BLaER1 treated with 17β-estradiol and CSF1 and Interleukin-3, amounts not matched to agents 10 nM and 100 nM (cell line): ENCODE measurements at regions not wholly inside any gene's neighbourhood (a gene's known extent, or its start where the extent isn't known, plus 50 kb on each side); places are given as distances from the start of the nearest gene placed in this dataset.

Experiments used
- H3K27ac ChIP-seq, 11 experiments: shearing (Covaris generic); formaldehyde crosslinking; 2 replicates each; pipeline ENCODE4 v1.8.1; 2022
- H3K27me3 ChIP-seq, 11 experiments: shearing (Covaris generic); formaldehyde crosslinking; 2 replicates each; pipeline ENCODE4 v1.8.1; 2022
- H3K36me3 ChIP-seq, 11 experiments: shearing (Covaris generic); formaldehyde crosslinking; 2 replicates each; pipeline ENCODE4 v1.8.1; 2022
- H3K4me1 ChIP-seq, 10 experiments: shearing (Covaris generic); formaldehyde crosslinking; 2 replicates each; pipeline ENCODE4 v1.8.1; 2022
- H3K4me2 ChIP-seq, 11 experiments: shearing (Covaris generic); formaldehyde crosslinking; 2 replicates each; pipeline ENCODE4 v1.8.1; 2022
- H3K4me3 ChIP-seq, 10 experiments: shearing (Covaris generic); formaldehyde crosslinking; 2 replicates each; pipeline ENCODE4 v1.8.1; 2022
- H3K9ac ChIP-seq, 11 experiments: shearing (Covaris generic); formaldehyde crosslinking; 2 replicates each; pipeline ENCODE4 v1.8.1; 2022
- H3K9me3 ChIP-seq, 11 experiments: shearing (Covaris generic); formaldehyde crosslinking; replicated peaks in 1 of 11; 2 replicates each; pipeline ENCODE4 v1.8.1; 2022
- H4K20me1 ChIP-seq, 11 experiments: shearing (Covaris generic); formaldehyde crosslinking; 2 replicates each; pipeline ENCODE4 v1.8.1; 2022
- Cebpa-rat ChIP-seq, 11 experiments: shearing (Covaris generic); IDR thresholded peaks; 2 replicates each; pipeline ENCODE4 v1.8.1; 2022

DNA sequence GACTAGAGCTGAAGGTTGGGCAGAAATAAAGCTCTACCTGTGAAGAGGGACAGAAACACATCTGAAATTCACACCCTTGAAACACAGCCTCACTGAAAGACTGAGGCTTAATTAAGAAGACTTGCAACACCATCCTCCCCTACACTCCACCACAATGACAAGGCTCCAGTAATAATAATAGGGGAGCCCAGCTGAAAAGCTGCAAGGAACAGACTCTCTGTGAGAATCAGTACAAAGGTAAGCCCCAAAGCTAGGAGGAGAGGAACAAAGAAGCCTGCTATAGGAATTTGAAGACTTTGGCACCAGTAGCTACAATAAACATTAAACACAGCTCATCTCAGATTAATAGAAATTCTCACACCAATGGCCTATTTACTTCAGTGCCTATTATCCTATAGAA is 176.9 kb downstream of the FAT3 start:
- H3K36me3 ChIP-seq: no peaks in the 10 kb centered on the region
- no peaks in the 10 kb centered on the region for H3K9me3 ChIP-seq
- no peak overlapping the region for H3K4me2 ChIP-seq
- no peak overlapping the region for H3K4me3 ChIP-seq
- H3K27me3 ChIP-seq: no peaks in the 10 kb centered on the region
- TF ChIP-seq Cebpa-rat (IDR thresholded peaks at IDR 0.05): no peak
- no peak overlapping the region for H3K9ac ChIP-seq
- no peaks in the 10 kb centered on the region for H4K20me1 ChIP-seq
- H3K4me1 ChIP-seq: no peaks in the 10 kb centered on the region
- no peak overlapping the region for H3K27ac ChIP-seq

DNA sequence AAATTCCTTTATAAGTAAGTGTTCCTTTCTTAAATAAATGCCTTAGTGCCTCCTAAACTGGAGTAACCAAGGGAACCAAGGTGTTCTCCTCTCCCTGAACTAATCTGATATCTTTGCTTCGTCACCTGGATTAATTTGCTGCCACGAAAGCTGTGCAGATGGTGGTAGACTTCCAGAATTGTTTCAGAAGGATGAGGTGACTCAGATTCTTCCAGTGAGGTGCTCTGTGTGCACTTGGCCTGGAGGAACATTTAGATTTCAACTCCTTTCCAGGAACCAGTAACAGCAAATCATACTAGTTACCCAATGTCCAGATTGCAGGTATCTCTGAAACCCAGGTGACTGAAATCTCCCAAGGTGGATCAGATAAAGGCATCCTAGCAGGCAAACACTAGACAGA is 181.9 kb downstream of the FAT3 start:
- H3K9ac ChIP-seq: no peak overlapping the region
- H3K9me3 ChIP-seq: no peaks in the 10 kb centered on the region
- no peak overlapping the region for H3K4me2 ChIP-seq
- H3K27ac ChIP-seq: no peak overlapping the region
- no peaks in the 10 kb centered on the region for H3K27me3 ChIP-seq
- H3K36me3 ChIP-seq: no peaks in the 10 kb centered on the region
- H4K20me1 ChIP-seq: no peaks in the 10 kb centered on the region
- H3K4me3 ChIP-seq: no peak overlapping the region
- no peaks in the 10 kb centered on the region for H3K4me1 ChIP-seq
- no peak for TF ChIP-seq Cebpa-rat (IDR thresholded peaks at IDR 0.05)

DNA sequence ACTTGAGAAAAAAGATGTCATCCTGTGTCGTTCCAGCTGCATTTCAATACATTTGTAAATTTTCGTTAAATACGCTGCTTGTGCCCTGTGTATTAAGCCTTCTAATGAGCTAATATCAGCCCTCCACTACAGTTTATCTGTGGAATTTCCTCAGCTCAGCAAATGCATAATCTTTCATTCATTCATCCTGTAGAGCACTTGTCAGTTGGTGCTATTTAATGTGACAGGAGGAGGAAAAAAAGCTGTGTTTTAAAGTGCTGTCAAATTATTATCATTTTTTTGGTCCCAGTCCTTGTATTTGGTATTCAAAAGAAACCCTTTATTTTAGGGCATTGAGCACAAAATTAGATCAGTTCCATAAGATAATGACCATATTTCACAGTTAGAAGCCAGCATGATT is 184.7 kb downstream of the FAT3 start:
- Histone ChIP-seq H3K9me3 (no peaks in the 10 kb centered on the region), H3K27ac (no peak overlapping the region), H3K4me1 (no peaks in the 10 kb centered on the region), H3K36me3 (no peaks in the 10 kb centered on the region), H3K4me2 (no peak overlapping the region), H3K9ac (no peak overlapping the region), H3K27me3 (no peaks in the 10 kb centered on the region), H4K20me1 (no peaks in the 10 kb centered on the region), H3K4me3 (no peak overlapping the region)
- TF ChIP-seq Cebpa-rat (IDR thresholded peaks at IDR 0.05): no peak

DNA sequence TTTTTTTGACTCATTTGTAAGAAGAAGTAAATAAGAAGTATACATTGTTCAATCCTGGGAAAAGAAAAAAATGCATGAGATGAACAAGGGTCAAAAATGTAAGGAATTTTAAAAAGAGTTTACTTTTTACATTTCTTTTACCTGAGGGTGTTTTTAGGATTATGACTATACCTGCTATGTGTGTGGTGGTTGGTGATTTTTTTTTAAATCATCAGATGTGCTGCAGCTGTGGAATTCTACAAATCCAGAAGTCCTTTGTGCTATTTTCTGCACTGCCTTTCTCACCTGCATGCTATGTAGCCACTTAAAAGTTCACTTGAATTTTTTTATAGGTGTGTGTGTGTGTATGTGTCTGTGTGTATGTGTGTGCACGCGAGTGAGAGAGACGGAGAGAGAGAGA is 185.3 kb downstream of the FAT3 start:
- Histone ChIP-seq H3K4me1 (no peaks in the 10 kb centered on the region), H3K36me3 (no peaks in the 10 kb centered on the region), H3K27ac (no peak overlapping the region), H4K20me1 (no peaks in the 10 kb centered on the region), H3K4me3 (no peak overlapping the region), H3K9ac (no peak overlapping the region), H3K4me2 (no peak overlapping the region), H3K27me3 (no peaks in the 10 kb centered on the region), H3K9me3 (no peaks in the 10 kb centered on the region)
- no peak for TF ChIP-seq Cebpa-rat (IDR thresholded peaks at IDR 0.05)

DNA sequence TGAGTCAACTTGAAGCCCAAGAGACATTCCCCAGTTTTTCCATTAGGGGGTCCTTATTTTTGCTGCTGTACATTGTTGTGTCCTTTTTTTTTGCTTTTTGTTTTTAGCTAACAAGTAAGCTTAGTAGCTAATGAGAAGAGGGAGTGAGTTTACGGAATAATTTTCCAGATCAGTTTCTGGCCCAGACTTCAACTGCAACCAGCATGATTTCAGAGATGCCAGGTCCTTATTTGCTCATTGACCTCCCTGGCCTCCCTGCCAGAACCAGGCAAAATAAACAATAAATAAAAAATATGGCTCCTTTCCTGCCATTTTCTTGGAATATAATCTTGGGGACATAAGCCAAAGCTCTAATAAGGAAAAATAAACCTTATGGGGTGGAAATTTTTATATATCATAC is 185.9 kb downstream of the FAT3 start:
- H3K9me3 ChIP-seq: no peaks in the 10 kb centered on the region
- TF ChIP-seq Cebpa-rat (IDR thresholded peaks at IDR 0.05): no peak
- no peaks in the 10 kb centered on the region for H3K27me3 ChIP-seq
- H3K36me3 ChIP-seq: no peaks in the 10 kb centered on the region
- no peak overlapping the region for H3K27ac ChIP-seq
- no peak overlapping the region for H3K4me3 ChIP-seq
- H3K4me1 ChIP-seq: no peaks in the 10 kb centered on the region
- no peak overlapping the region for H3K9ac ChIP-seq
- H3K4me2 ChIP-seq: no peak overlapping the region
- no peaks in the 10 kb centered on the region for H4K20me1 ChIP-seq

DNA sequence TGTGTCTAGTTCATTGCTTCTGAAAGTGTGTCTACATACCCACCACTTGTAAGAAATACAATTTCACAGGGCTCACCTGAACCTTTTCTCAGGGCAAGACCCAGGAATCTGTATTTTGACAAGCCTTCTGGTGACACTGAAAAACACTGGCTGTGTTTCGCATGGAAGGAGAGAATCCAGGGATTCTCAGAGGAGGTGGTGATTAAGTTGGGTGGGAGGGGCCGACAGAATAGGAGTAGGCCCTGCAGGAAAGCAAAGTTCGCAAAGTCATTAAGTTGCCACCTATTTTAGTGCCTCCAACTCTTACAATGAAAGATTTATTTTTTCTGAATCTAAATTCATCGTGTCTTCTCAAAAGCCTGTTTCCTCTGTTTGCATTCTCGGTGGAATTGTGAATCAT is 186.8 kb downstream of the FAT3 start:
- Histone ChIP-seq H3K4me3 (no peak overlapping the region), H3K27me3 (no peaks in the 10 kb centered on the region), H3K36me3 (no peaks in the 10 kb centered on the region), H3K9me3 (no peaks in the 10 kb centered on the region), H3K27ac (no peak overlapping the region), H3K4me1 (no peaks in the 10 kb centered on the region), H3K4me2 (no peak overlapping the region), H4K20me1 (no peaks in the 10 kb centered on the region), H3K9ac (no peak overlapping the region)
- no peak for TF ChIP-seq Cebpa-rat (IDR thresholded peaks at IDR 0.05)

DNA sequence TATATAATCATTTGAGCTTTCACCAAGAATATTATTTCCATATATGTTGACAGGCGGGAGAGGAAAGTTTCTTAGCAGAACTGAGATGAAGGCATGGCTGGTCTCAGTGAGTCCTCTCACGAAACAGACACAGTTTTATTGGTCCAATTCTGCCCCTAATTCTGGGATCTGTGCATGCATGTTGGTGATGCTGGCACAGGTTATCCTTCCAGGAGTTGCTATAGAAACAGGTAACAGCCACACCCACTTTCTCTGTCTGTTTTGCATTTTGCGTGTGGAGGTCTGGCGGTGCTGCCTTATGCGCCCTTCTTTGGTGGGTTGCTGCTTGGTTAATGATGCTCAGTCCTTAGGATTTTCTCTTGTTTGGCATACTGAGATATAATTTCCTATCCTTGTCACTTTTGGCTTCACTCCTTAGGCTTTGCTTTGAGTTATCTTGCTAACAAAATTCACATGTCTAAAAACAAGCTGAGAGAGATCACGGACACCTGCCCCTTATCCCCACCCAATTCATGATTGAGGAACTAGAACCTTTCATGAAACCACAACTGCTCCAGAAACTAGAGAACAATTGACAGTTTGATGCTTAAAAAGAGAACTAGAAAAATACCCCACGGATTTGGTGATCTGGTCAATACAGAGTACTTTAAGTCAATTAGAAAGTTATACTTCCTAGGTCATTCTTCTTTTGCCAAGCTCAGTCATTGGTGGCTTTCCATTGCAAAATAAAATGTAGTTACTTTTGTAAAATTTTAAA is 189.3 kb downstream of the FAT3 start:
- H3K27me3 ChIP-seq: no peaks in the 10 kb centered on the region
- no peaks in the 10 kb centered on the region for H3K36me3 ChIP-seq
- no peak overlapping the region for H3K4me3 ChIP-seq
- H4K20me1 ChIP-seq: no peaks in the 10 kb centered on the region
- no peaks in the 10 kb centered on the region for H3K9me3 ChIP-seq
- no peak for TF ChIP-seq Cebpa-rat (IDR thresholded peaks at IDR 0.05)
- no peak overlapping the region for H3K9ac ChIP-seq
- H3K4me1 ChIP-seq: no peaks in the 10 kb centered on the region
- no peak overlapping the region for H3K27ac ChIP-seq
- H3K4me2 ChIP-seq: no peak overlapping the region

DNA sequence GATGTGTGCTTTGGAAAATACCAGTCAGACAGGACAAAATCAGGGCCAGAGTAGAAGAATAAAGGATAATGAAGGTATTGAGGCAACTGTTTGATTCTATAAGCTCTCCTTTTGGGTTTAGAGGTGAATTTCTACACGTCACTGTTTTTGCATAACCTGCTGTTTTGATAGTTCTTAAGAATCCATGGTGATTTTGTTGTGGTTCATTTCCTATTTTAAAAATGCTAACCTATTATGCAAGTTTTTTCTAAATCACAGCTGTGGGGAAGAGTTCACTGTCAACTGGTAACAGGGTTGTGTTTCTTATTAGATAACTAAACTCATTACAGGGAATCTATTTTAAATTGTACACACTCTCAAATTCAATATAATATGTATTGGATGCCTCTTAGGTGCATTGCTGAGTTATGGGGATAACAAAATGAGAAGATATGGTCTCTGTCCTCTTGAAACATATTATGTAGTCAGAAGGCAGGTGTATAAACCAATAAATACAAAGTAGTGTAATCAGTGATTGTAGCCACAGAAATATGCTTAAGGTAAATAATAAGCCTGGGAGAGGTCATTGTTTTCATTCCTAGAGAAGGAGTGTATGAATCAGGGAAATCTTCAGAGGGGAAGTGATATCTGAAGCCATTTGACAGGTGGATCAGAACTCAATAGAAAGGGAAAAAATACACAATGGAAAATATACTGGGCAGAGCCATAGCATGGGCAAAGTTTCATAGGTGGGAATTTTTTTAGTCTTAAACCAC is 192.5 kb downstream of the FAT3 start:
- H3K9me3 ChIP-seq: no peaks in the 10 kb centered on the region
- H3K36me3 ChIP-seq: no peaks in the 10 kb centered on the region
- TF ChIP-seq Cebpa-rat (IDR thresholded peaks at IDR 0.05): no peak
- H4K20me1 ChIP-seq: no peaks in the 10 kb centered on the region
- H3K4me1 ChIP-seq: no peaks in the 10 kb centered on the region
- no peak overlapping the region for H3K4me2 ChIP-seq
- H3K27ac ChIP-seq: no peak overlapping the region
- no peak overlapping the region for H3K4me3 ChIP-seq
- H3K27me3 ChIP-seq: no peaks in the 10 kb centered on the region
- H3K9ac ChIP-seq: no peak overlapping the region

DNA sequence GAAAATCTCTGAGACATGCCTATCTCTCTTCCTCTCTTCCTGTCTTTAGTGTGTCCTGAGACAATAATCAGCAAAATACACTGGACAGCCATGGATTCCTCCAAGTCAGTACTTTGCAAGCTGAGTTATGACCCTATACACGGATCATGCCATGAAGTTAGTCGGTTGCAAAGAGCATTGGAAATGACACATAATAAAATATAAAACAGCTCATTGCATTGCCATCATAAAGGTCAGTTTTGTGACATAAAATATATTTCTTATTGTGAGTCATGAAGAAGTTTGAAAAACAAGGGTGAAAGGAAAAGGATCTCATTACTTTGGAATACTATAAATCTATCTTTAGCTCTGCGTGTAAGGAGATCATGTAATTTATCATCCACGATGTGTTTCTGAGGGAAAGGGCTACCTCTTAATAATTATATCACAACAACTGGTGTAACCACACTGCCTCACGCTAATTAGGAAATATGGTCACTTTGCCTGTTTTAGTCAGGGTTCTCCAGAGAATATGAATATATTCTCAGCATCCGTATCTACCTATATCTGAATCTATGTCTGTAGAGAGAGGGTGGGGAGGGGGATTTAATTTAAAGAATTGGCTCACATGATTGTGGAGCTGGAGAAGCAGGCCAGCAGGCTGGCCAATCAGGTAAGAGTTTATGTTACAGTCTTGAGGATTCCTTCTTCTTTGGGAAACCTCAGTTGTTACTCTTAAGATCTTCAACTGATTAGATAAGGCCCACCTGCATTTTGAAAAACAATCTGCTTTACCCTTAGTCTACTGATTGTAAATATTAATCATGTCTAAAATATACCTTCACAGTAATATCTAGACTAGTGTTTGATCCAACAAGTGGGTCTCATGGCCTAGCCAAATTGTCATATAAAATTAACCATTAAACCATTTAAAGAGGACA is 198.8 kb downstream of the FAT3 start:
- H3K4me1 ChIP-seq: no peaks in the 10 kb centered on the region
- H3K27ac ChIP-seq: no peak overlapping the region
- no peaks in the 10 kb centered on the region for H3K36me3 ChIP-seq
- no peaks in the 10 kb centered on the region for H3K27me3 ChIP-seq
- no peaks in the 10 kb centered on the region for H4K20me1 ChIP-seq
- H3K9ac ChIP-seq: no peak overlapping the region
- H3K4me3 ChIP-seq: no peak overlapping the region
- 0 out of 22 replicates have a peak, but pooled peaks cover 0 to 4% (median 0%) of the 10 kb centered on the region in 11 experiments for H3K9me3 ChIP-seq
- H3K4me2 ChIP-seq: no peak overlapping the region
- TF ChIP-seq Cebpa-rat (IDR thresholded peaks at IDR 0.05): no peak
